Calu3 (cell line): ENCODE measurements at regions not wholly inside any gene's neighbourhood (a gene's known extent, or its start where the extent isn't known, plus 50 kb on each side); places are given as distances from the start of the nearest gene placed in this dataset.

Source experiments
- BruUV-seq: library from RNA; stranded (reverse); fragments of 400-500 nt; replicated peaks from 2 replicates; lab custom pipeline; 2021; lab: Mats Ljungman, UMichigan
- CTCF ChIA-PET: fragments of 300-600 bp; sonication (Branson Sonifier 250); formaldehyde crosslinking; loops from one replicate; lab custom pipeline; 2022; ENCODE audit warnings: antibody characterized with exemption; lab: Charles Lee
- DNase-seq: peaks from one replicate; pipeline ENCODE4 v3.0.0; 2022
- H3K27ac Mint-ChIP-seq: one replicate; pipeline ENCODE4 v1.8.0; 2022; ENCODE audit warnings: mixed read lengths; ENCODE audit not compliant: unreplicated experiment
- H3K27me3 Mint-ChIP-seq: one replicate; pipeline ENCODE4 v1.8.0; 2022; ENCODE audit warnings: mixed read lengths; ENCODE audit not compliant: unreplicated experiment
- H3K36me3 Mint-ChIP-seq: one replicate; pipeline ENCODE4 v1.8.0; 2022; ENCODE audit warnings: mild to moderate bottlenecking, moderate library complexity, mixed read lengths; ENCODE audit not compliant: insufficient read depth, unreplicated experiment
- H3K4me1 Mint-ChIP-seq: one replicate; pipeline ENCODE4 v1.8.0; 2022; ENCODE audit warnings: mild to moderate bottlenecking, low read depth, mixed read lengths; ENCODE audit not compliant: unreplicated experiment
- H3K4me3 Mint-ChIP-seq: one replicate; pipeline ENCODE4 v1.8.0; 2022; ENCODE audit warnings: mild to moderate bottlenecking, low read depth, moderate library complexity, mixed read lengths; ENCODE audit not compliant: unreplicated experiment
- H3K9me3 Mint-ChIP-seq: one replicate; pipeline ENCODE4 v1.8.0; 2022; ENCODE audit warnings: low read depth, mixed read lengths; ENCODE audit not compliant: unreplicated experiment
- intact Hi-C: fragments of 100-400 bp; cut with micrococcal nuclease; formaldehyde crosslinking; loops from one replicate; pipeline ENCODE4 v1.10.0; 2022; ENCODE audit not compliant: unreplicated experiment
- TF ChIP-seq, protein P1 (sequence below): fragments of 200-600 bp; IDR thresholded peaks from one replicate; pipeline ENCODE4 v1.8.0; 2022; ENCODE audit warnings: antibody characterized with exemption; ENCODE audit not compliant: unreplicated experiment

DNA sequence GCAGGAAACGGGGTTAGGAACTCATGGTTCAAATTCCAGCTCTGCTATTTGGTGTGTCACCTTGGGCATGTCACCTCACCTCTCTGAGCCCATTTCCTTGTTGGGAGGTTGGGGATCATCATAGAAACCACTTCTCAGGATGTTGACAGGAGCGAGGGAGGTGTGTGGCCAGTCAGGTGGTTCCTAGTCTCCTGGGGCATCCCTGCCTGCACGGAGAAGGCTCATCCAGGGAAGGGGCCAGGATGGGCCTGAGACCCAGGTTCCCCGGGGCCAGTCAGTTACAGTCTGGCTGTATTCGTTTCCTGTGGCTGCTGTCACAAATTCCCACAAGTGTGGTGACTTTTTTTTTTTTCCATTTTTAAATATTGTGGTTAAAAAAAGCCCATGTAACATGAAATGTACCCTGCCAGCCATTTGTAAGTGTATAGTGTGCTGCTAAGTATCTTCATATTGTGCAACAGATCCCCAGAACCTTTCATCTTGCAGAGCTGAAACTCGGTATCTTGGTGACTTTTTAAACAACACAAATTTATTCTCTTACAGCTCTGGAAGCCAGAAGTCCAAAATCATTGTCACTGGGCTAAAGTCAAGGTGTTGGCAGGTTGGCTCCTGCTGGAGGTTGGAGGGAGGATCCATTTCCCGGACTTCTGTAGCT lies 78.7 kb upstream of the UNC5A start:
- no peaks in the 10 kb centered on the region for H3K4me1 Mint-ChIP-seq
- TF ChIP-seq, protein P1, sequence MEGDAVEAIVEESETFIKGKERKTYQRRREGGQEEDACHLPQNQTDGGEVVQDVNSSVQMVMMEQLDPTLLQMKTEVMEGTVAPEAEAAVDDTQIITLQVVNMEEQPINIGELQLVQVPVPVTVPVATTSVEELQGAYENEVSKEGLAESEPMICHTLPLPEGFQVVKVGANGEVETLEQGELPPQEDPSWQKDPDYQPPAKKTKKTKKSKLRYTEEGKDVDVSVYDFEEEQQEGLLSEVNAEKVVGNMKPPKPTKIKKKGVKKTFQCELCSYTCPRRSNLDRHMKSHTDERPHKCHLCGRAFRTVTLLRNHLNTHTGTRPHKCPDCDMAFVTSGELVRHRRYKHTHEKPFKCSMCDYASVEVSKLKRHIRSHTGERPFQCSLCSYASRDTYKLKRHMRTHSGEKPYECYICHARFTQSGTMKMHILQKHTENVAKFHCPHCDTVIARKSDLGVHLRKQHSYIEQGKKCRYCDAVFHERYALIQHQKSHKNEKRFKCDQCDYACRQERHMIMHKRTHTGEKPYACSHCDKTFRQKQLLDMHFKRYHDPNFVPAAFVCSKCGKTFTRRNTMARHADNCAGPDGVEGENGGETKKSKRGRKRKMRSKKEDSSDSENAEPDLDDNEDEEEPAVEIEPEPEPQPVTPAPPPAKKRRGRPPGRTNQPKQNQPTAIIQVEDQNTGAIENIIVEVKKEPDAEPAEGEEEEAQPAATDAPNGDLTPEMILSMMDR = no peak
- CTCF ChIA-PET = interaction anchor here (0.8 to 1.2 kb wide), 2 partner anchors 11 to 90 kb away, joined by 3 read pairs; no protein-coding TSS in a partner anchor
- peaks cover 100% of the 10 kb centered on the region for H3K27me3 Mint-ChIP-seq
- no peak for DNase-seq
- H3K27ac Mint-ChIP-seq = no peak overlapping the region
- H3K4me3 Mint-ChIP-seq = no peak overlapping the region
- no peaks in the 10 kb centered on the region for H3K9me3 Mint-ChIP-seq
- intact Hi-C loops = no loop called here
- BruUV-seq = no TSS peak
- H3K36me3 Mint-ChIP-seq = no peaks in the 10 kb centered on the region

DNA sequence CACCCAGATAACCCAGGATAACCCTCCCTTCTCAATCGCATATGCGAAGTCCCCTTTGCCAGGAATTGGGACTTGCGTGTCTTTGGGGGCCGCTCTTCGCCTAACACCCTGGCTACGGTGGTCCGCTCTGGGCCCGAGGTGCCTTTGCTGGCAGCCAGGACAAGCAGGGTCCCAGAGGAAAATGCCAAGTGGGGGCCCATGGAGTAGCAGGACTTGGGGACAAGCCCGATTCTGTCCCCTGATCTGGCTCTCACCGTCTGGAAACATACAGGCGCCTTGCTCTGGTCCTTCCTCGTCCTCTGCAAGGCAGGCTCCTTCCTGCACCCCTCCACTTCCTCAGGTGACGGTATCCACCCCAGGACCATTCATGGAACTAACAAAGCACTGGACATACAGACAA lies 78.1 kb upstream of the UNC5A start:
- peaks cover 100% of the 10 kb centered on the region for H3K27me3 Mint-ChIP-seq
- no TSS peak for BruUV-seq
- TF ChIP-seq, protein P1 = no peak
- no peaks in the 10 kb centered on the region for H3K4me1 Mint-ChIP-seq
- CTCF ChIA-PET = interaction anchor here (1.2 kb wide), 1 partner anchor 89 kb away, joined by 3 read pairs; no protein-coding TSS in a partner anchor
- intact Hi-C loops = no loop called here
- no peak overlapping the region for H3K4me3 Mint-ChIP-seq
- no peaks in the 10 kb centered on the region for H3K36me3 Mint-ChIP-seq
- H3K9me3 Mint-ChIP-seq = no peaks in the 10 kb centered on the region
- no peak for DNase-seq
- H3K27ac Mint-ChIP-seq = no peak overlapping the region

DNA sequence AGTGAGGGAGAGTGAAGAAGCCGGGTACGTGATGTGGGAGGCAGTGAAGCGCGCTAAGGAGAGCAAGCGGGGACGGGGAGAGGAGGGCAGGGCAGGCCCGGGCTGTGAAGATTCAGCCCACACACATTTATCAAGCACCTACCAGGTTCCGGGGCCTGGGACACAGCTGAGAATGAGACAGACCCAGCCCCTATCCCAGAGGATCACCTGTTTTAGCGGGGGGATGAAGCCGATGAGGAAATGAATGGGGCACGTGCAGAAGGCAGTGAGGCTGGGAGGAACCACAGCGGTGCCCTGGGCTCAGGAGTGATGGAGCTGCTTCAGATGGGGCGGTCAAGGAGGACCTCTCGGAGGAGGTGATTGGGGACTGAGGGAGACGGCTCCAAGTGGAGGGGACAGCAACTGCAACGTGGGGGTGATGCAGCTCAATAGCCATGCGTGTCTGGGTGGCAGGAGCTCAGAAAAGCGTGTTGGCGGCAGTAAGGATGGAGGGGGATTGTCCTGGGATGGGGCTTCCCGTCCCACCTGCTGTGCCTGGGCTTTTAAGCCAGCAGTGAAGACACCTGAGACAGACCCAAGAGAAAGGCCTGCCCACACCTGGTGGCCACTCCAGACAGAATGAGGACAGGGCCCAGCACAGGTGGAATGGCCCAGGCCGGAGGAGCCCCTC lies 77.5 kb upstream of the UNC5A start:
- BruUV-seq = no TSS peak
- Mint-ChIP-seq H3K9me3 (no peaks in the 10 kb centered on the region), H3K27ac (no peak overlapping the region), H3K4me1 (no peaks in the 10 kb centered on the region), H3K27me3 (peaks cover 100% of the 10 kb centered on the region), H3K4me3 (no peak overlapping the region), H3K36me3 (no peaks in the 10 kb centered on the region)
- intact Hi-C loops = no loop called here
- DNase-seq = no peak
- TF ChIP-seq, protein P1 = no peak
- CTCF ChIA-PET = no interaction called here

DNA sequence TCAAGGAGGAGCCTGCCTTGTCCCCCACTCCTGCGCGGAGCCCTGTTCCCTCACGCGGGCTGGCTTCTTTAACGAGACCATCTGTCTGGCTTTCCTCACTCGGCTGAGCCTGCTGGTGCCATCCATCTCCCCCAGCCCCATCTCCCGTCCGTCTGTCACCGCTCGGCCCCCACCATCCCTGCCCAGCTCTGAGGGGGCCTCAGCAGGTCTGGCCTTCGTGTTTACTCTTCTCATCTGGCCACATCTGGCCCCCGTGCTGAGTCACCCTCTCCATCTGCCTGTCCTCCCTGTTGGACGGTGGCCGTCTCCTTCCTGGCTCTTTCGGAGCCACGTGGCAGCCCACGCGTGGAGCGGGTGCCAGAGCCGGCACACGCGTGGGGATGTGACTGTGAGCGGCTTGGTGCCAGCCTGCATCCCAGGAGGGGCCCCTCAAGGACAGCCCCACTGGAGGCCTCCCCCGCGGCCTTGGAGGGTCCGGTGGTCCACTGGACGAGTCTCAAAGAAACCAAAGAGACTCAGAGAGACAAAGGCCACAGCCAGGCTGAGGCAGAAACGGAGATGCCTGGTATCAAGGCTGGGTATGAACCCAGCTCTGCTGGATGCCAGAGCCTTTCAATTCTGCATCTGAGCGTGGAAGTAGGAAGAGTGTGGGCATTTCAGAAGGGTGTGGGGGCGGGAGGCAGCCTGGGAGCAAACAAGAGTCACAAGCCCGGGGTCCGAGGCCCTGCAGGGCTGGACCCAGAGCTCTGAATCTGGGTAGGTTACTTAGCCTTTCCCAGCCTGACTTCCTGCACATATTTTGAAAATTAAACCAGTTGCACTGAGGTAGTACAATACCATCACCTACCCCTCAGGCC lies 76.7 kb upstream of the UNC5A start:
- TF ChIP-seq, protein P1 = no peak
- no TSS peak for BruUV-seq
- intact Hi-C loops = no loop called here
- no peak for DNase-seq
- Mint-ChIP-seq H3K27ac (no peak overlapping the region), H3K4me3 (no peak overlapping the region), H3K9me3 (no peaks in the 10 kb centered on the region), H3K4me1 (no peaks in the 10 kb centered on the region), H3K27me3 (peaks cover 100% of the 10 kb centered on the region), H3K36me3 (no peaks in the 10 kb centered on the region)
- CTCF ChIA-PET = interaction anchor here (0.8 to 1.0 kb wide), 2 partner anchors 10 to 73 kb away, joined by 3 to 8 read pairs; no protein-coding TSS in a partner anchor
